Keratinocyte (primary cell): ENCODE measurements at regions not wholly inside any gene's neighbourhood (a gene's known extent, or its start where the extent isn't known, plus 50 kb on each side); places are given as distances from the start of the nearest gene placed in this dataset.

ENCODE experiments used
- DNase-seq: peaks from one replicate; pipeline ENCODE4 v3.0.0-alpha.2; 2011; ENCODE audit warnings: low read depth, missing footprints, low spot score
- FAIRE-seq: peaks from 2 replicates; lab custom pipeline; 2011; peaks lifted over from hg19 to GRCh38; lab: Jason Lieb, UNC
- H2AFZ ChIP-seq: 2 replicates; pipeline ENCODE4 v1.6.0; 2012; ENCODE audit warnings: low read length, control low read depth, inconsistent platforms; ENCODE audit not compliant: control insufficient read depth
- H3K27ac ChIP-seq: 2 replicates; pipeline ENCODE4 v1.5.1; 2011; ENCODE audit warnings: low read length; ENCODE audit not compliant: control insufficient read depth, insufficient read depth
- H3K27me3 ChIP-seq: 3 replicates; pipeline ENCODE4 v1.6.0; 2011; ENCODE audit warnings: low read length; ENCODE audit not compliant: control insufficient read depth, insufficient read depth; ENCODE audit errors: extremely low read depth
- H3K36me3 ChIP-seq, 2 experiments: 2 replicates in 1 of 2; 3 replicates in 1 of 2; pipeline ENCODE4 v1.5.1; 2011; ENCODE audit warnings: low read length in 2 of 2, mild to moderate bottlenecking in 1 of 2; ENCODE audit not compliant: control insufficient read depth in 2 of 2, insufficient read depth in 2 of 2; ENCODE audit errors: extremely low read depth in 1 of 2
- H3K4me1 ChIP-seq: 3 replicates; pipeline ENCODE4 v1.5.1; 2011; ENCODE audit warnings: low read length; ENCODE audit not compliant: control insufficient read depth, insufficient read depth; ENCODE audit errors: extremely low read depth
- H3K4me2 ChIP-seq: 3 replicates; pipeline ENCODE4 v1.6.0; 2011; ENCODE audit warnings: low read depth, low read length; ENCODE audit not compliant: control insufficient read depth, insufficient read depth; ENCODE audit errors: extremely low read depth
- H3K4me3 ChIP-seq, 3 experiments: fragments of 200-600 bp in 1 of 3; sonication (generic) in 1 of 3; 2 replicates in 2 of 3; 3 replicates in 1 of 3; pipeline ENCODE4 v1.5.1; 2011 to 2016; ENCODE audit warnings: low read length in 3 of 3, mild to moderate bottlenecking in 3 of 3, control low read depth in 2 of 3, inconsistent platforms in 1 of 3, low read depth in 1 of 3, mixed read lengths in 1 of 3, mixed run types in 1 of 3, moderate library complexity in 1 of 3; ENCODE audit not compliant: control insufficient read depth in 2 of 3, insufficient read depth in 2 of 3; ENCODE audit errors: extremely low read depth in 1 of 3
- H3K79me2 ChIP-seq: 2 replicates; pipeline ENCODE4 v1.6.0; 2012; ENCODE audit warnings: low read length; ENCODE audit not compliant: control insufficient read depth, insufficient read depth
- H3K9ac ChIP-seq: 3 replicates; pipeline ENCODE4 v1.6.0; 2011; ENCODE audit warnings: low read length; ENCODE audit not compliant: control insufficient read depth, insufficient read depth; ENCODE audit errors: extremely low read depth
- H3K9me1 ChIP-seq: 3 replicates; pipeline ENCODE4 v1.6.0; 2011; ENCODE audit warnings: low read length; ENCODE audit not compliant: control insufficient read depth, insufficient read depth; ENCODE audit errors: extremely low read depth
- H3K9me3 ChIP-seq: 2 replicates; pipeline ENCODE4 v1.5.1; 2012; ENCODE audit warnings: low read depth, low read length; ENCODE audit not compliant: control insufficient read depth
- H4K20me1 ChIP-seq: 3 replicates; pipeline ENCODE4 v1.6.0; 2011; ENCODE audit warnings: low read length; ENCODE audit not compliant: control insufficient read depth, insufficient read depth; ENCODE audit errors: extremely low read depth
- EZH2 ChIP-seq: IDR thresholded peaks from one replicate; pipeline ENCODE4 v1.6.1; 2012; ENCODE audit warnings: inconsistent platforms, mild to moderate bottlenecking, low read length, moderate library complexity
- dilution Hi-C: fragments of 300-500 bp; cut with MboI; formaldehyde crosslinking; loops from one replicate; pipeline ENCODE4 v1.7.0; 2020; ENCODE audit warnings: low sequenced_read_pairs; ENCODE audit not compliant: extremely low pct_ligation_motif_present
- TF ChIP-seq, protein P1 (sequence below), 3 experiments: IDR thresholded peaks in 1 of 3; conservative IDR thresholded peaks in 1 of 3; optimal IDR thresholded peaks in 1 of 3; 2 replicates in 2 of 3; 3 replicates in 1 of 3; pipeline versions ENCODE3 to v1.5.1; 2011; ENCODE audit warnings: low read length in 3 of 3, mild to moderate bottlenecking in 3 of 3, moderate library complexity in 2 of 3, control low read depth in 1 of 3, inconsistent platforms in 1 of 3; ENCODE audit not compliant: insufficient read depth in 2 of 3; ENCODE audit errors: extremely low read depth in 1 of 3

DNA sequence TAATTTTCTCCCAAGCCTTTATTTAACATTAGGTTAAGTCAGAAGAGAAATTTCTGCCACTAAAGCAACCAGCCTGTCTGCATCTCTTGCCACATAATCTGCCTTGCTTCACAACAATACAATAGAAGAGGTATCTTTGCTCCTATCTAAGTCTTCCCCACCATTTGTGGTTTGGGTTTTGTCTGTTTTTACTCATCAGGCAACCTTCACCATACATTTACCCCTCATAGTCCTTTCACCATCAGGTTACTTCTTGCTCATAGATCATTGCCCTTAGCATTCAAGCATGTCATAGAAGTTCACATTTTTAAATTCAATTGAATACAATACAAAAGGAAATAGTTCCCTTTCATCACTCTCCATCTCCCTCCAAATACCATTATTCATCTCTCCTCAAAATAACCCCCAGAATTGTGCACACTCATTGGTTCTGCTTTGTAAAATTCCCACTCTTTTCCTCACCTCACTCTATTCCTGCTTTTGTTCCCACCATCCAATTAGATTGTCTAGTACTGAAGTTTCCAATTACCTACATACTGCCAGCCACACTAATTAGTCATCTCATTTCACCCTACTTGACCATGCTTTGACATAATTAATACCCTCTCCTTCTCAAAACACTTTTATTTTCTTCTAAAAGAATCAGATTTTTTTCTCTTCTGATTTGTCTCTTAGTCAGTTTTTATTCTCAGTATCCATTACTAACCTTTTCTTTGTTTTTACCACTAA lies 1957.0 kb upstream of the AGA start:
- DNase-seq = no peak
- no peaks in the 10 kb centered on the region for H3K9me1 ChIP-seq
- FAIRE-seq = no peak

DNA sequence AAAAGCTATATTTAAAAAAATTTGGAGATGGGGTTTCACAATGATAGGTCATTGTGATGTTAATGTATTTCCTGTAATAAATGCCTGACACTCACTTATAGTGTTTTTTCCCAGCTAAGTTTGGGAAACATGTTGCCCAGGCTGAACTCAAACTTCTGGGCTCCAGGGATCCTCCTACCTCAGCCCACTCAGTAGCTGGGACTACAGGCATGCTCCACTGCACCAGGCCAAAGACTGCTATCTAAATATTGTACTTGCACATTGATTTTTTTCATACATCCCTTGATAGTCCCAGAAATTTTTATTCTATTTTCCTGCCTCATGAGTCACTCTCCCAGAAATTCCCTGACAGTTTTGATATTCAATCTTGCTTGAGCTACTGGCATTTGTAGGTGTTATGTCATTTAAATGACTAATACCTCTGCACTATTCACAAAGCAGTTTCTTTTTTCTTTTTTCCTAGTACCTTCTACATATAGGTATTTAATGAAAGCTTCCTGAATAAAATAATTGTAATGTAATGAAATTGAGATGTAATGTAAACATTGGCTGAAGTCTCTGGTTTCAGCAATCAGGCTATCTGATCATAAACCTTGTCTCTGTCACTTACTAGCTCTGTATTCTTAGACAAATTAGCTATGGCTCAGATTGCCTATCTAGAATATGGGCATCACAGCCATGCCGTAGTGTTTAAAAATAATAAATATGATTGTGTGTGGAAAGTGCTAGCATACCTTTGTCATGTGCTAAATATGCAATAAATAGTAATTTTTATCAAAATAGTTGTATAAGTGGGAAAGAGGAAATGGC lies 1973.0 kb upstream of the AGA start:
- dilution Hi-C loops = no loop called here
- Histone ChIP-seq H3K9me3 (no peaks in the 10 kb centered on the region), H2AFZ (no peak overlapping the region), H3K4me1 (no peaks in the 10 kb centered on the region), H3K9ac (no peak overlapping the region), H3K79me2 (no peaks in the 10 kb centered on the region), H3K4me3 (no peak overlapping the region), H3K36me3 (no peaks in the 10 kb centered on the region), H3K27me3 (no peaks in the 10 kb centered on the region), H4K20me1 (no peaks in the 10 kb centered on the region), H3K9me1 (no peaks in the 10 kb centered on the region), H3K27ac (no peak overlapping the region), H3K4me2 (no peak overlapping the region)
- FAIRE-seq (no peak), DNase-seq (no peak)
- no peak for TF ChIP-seq EZH2
- TF ChIP-seq, protein P1, sequence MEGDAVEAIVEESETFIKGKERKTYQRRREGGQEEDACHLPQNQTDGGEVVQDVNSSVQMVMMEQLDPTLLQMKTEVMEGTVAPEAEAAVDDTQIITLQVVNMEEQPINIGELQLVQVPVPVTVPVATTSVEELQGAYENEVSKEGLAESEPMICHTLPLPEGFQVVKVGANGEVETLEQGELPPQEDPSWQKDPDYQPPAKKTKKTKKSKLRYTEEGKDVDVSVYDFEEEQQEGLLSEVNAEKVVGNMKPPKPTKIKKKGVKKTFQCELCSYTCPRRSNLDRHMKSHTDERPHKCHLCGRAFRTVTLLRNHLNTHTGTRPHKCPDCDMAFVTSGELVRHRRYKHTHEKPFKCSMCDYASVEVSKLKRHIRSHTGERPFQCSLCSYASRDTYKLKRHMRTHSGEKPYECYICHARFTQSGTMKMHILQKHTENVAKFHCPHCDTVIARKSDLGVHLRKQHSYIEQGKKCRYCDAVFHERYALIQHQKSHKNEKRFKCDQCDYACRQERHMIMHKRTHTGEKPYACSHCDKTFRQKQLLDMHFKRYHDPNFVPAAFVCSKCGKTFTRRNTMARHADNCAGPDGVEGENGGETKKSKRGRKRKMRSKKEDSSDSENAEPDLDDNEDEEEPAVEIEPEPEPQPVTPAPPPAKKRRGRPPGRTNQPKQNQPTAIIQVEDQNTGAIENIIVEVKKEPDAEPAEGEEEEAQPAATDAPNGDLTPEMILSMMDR (optimal IDR thresholded peaks at IDR 0.05 in 1 of 3, IDR thresholded peaks at IDR 0.05 in 1 of 3, conservative IDR thresholded peaks at IDR 0.05 in 1 of 3; ENCODE audit: extremely low read depth in 1 of 3, insufficient read depth in 2 of 3, low read length in 3 of 3) = no peak

More for the DNA sequence above, 1957.0 kb upstream of the AGA start:
- Histone ChIP-seq H3K4me1 (no peaks in the 10 kb centered on the region), H2AFZ (no peak overlapping the region), H3K9ac (no peak overlapping the region), H4K20me1 (no peaks in the 10 kb centered on the region), H3K9me3 (no peaks in the 10 kb centered on the region), H3K27me3 (no peaks in the 10 kb centered on the region), H3K79me2 (no peaks in the 10 kb centered on the region), H3K4me2 (no peak overlapping the region), H3K36me3 (no peaks in the 10 kb centered on the region), H3K4me3 (no peak overlapping the region), H3K27ac (no peak overlapping the region)
- dilution Hi-C loops = no loop called here
- no peak for TF ChIP-seq EZH2
- TF ChIP-seq, protein P1 (optimal IDR thresholded peaks at IDR 0.05 in 1 of 3, IDR thresholded peaks at IDR 0.05 in 1 of 3, conservative IDR thresholded peaks at IDR 0.05 in 1 of 3; ENCODE audit: extremely low read depth in 1 of 3, insufficient read depth in 2 of 3, low read length in 3 of 3) = no peak
